ENCODE measurements at regions not wholly inside any gene's neighbourhood (a gene's known extent, or its start where the extent isn't known, plus 50 kb on each side); places are given as distances from the start of the nearest gene placed in this dataset.
"Not testable (repeated sequence)": the region's sequence is repeated elsewhere in the genome, so short reads cannot be mapped to it uniquely, and the experiment has no call there.

DNA sequence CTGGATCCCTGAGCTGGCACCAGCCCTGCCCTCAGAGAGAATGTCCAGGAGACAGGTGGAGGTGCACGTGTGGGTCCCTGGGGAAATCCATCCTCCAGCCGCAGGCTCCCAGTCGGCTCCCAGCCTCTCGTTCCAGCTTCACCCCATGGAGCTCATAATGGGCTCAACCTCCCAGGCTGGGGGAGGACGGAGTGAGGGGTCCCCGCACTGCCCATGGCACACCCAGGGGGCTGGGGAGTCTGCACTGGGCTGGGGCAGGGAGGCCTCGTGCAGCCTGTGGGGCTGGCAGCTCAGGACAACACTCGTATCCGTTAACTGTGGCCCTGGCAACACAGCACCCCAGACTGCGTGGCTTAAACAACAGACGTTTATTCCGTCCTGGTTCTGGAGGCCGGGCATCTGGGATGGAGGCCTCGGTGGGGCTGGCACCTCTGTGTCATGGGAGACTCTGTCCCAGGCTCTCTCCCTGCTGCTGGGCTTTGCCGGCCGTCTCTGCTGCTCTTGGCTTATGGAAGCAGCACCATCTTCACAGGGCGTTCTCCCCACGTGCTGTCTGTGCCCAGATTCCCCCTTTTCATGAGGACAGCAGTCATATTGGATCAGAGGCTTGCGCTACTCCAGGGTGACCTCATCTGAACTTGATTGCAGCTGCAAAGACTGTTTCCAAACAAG is 223.6 kb downstream of the TMEM121 start:
- H3K4me3 ChIP-seq (ENCODE audit: low read length in 2 of 2); H3K27me3 ChIP-seq (ENCODE audit: control insufficient read depth in 1 of 2, insufficient read depth in 2 of 2, low read length in 1 of 2); H3K36me3 ChIP-seq (ENCODE audit: control insufficient read depth in 1 of 2, insufficient read depth in 2 of 2, low read length in 1 of 2); intact Hi-C loops (cut with DNase I); H3K9me3 ChIP-seq (ENCODE audit: control insufficient read depth, low read length); H3K27ac ChIP-seq (ENCODE audit: low read depth in 1 of 2, low read length in 2 of 2); H3K4me1 ChIP-seq (ENCODE audit: control insufficient read depth in 1 of 2, insufficient read depth in 2 of 2, low read length in 2 of 2); ATAC-seq (ENCODE audit: low FRiP score): not testable (repeated sequence)
- peak; percentile 10 to 54 for DNase-seq
- WGBS, 2 donors, result 76 to 80% methylated on average over 10 to 15 of the region's 19 CpGs

DNA sequence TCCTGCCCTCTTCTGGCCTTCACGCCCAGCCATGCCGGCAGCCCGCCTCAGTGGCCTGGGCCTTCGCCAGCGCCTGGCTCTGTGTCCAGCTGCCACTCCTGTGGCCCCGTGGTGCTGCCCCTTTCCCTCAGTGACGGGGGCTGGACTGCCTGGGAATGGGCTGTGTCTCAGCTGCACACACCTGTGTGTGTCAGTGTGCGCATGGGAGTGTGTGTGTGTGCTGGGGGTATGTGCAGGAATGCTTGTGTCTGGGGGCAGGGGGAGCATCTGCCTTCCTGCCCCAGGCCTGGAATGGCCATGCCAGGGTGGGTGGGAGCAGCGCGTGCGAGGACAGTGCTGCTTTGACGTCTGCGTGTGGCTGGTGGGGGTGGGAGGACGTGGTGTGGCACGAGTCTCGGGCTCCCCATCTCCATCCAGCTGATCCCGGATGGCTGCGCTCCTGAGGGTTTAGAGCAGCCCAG is 224.9 kb downstream of the TMEM121 start:
- DNase-seq (peak; percentile 23 to 48), ATAC-seq (ENCODE audit: low FRiP score) (peak; percentile 45)
- 76 to 87% methylated on average over 17 to 18 of the region's 18 CpGs for WGBS, 2 donors
- H3K4me3 ChIP-seq (ENCODE audit: low read length in 2 of 2); H3K9me3 ChIP-seq (ENCODE audit: control insufficient read depth, low read length); H3K27ac ChIP-seq (ENCODE audit: low read depth in 1 of 2, low read length in 2 of 2); H3K36me3 ChIP-seq (ENCODE audit: control insufficient read depth in 1 of 2, insufficient read depth in 2 of 2, low read length in 1 of 2); intact Hi-C loops (cut with DNase I); H3K4me1 ChIP-seq (ENCODE audit: control insufficient read depth in 1 of 2, insufficient read depth in 2 of 2, low read length in 2 of 2); H3K27me3 ChIP-seq (ENCODE audit: control insufficient read depth in 1 of 2, insufficient read depth in 2 of 2, low read length in 1 of 2): not testable (repeated sequence)

DNA sequence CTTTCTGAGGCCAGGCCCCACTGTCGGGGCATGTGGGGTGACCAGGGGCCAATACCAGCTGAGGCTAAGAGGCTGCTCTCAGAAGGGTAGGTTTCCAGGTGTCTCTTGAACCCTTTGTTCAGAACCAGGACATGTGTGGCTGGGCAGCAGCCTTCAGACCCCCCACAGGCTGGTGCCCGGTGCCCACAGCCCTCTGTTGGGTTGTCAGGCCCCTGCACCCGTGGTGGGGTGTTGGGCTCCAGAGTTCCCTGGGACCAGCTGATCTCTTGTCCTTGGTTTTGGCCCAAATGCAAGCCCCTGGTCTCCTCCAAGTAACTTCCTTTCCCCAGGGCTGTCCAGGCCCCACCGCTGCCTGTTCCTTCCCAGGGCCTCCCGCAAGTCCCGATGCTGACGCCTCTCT is 226.0 kb downstream of the TMEM121 start:
- H3K27ac ChIP-seq (ENCODE audit: low read depth in 1 of 2, low read length in 2 of 2); H3K27me3 ChIP-seq (ENCODE audit: control insufficient read depth in 1 of 2, insufficient read depth in 2 of 2, low read length in 1 of 2); H3K9me3 ChIP-seq (ENCODE audit: control insufficient read depth, low read length); H3K4me3 ChIP-seq (ENCODE audit: low read length in 2 of 2); H3K36me3 ChIP-seq (ENCODE audit: control insufficient read depth in 1 of 2, insufficient read depth in 2 of 2, low read length in 1 of 2); H3K4me1 ChIP-seq (ENCODE audit: control insufficient read depth in 1 of 2, insufficient read depth in 2 of 2, low read length in 2 of 2); intact Hi-C loops (cut with DNase I): not testable (repeated sequence)
- DNase-seq (peak in 1 of 2 donors; percentile 12), ATAC-seq (ENCODE audit: low FRiP score) (peak; percentile 13)
- WGBS, 2 donors, result 78% methylated on average over 3 to 4 of the region's 7 CpGs

DNA sequence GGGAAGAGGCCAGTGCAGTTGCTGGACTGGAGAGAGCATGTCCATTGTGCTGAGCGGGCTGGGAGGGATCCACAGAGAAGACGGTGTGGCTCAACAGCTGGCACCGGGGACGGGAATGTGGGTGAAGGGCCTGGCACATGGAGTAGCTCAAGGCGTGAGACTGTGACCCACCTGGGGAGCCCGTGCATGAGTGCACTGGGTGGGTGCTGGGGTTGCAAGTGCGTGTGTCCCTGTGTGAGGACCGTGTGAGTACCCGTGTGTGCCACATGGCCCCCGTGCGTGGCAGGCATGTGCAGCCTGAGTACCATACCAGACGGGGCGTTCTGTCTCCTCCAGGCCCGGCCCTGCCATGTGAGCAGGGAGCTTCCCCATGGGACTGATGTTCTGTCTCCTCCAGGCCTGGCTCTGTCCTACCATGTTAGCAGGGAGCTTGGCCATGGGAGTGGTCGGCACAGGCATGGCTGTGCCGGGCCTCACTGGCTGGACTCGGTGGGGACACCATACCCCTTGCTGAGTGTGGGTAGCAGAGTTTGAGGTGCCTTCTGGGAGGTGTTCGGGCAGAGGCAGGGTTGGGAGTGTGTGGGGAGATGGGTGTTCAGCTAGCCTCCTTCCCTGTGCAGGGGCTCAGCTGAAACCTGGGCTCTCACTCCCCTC is 234.4 kb downstream of the TMEM121 start:
- ATAC-seq (ENCODE audit: low FRiP score), result peak; percentile 52

DNA sequence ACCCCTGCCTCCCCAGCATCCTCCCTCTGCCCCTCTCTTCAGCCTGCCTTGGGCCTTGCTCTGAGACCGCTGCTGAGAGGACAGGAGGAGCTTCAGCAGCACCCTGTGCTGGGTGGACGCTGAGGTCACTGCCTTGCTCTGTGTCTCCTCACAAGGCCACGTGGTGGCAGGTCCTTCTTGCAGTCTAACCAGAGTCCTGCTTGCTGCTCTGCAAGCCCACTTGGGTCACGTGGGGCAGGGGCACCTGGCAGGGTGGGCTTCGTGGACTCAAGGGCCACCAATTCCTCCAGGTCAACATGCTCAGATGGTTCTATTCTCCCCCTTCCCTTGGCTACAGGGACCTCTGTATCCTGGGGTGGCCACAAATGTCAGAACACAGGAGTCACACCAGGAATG is 235.0 kb downstream of the TMEM121 start:
- DNase-seq (peak in 1 of 2 donors; percentile 62), ATAC-seq (ENCODE audit: low FRiP score) (peak; percentile 29)
- not testable (repeated sequence) for H3K27ac ChIP-seq (ENCODE audit: low read depth in 1 of 2, low read length in 2 of 2); H3K9me3 ChIP-seq (ENCODE audit: control insufficient read depth, low read length); H3K36me3 ChIP-seq (ENCODE audit: control insufficient read depth in 1 of 2, insufficient read depth in 2 of 2, low read length in 1 of 2); H3K4me3 ChIP-seq (ENCODE audit: low read length in 2 of 2); H3K4me1 ChIP-seq (ENCODE audit: control insufficient read depth in 1 of 2, insufficient read depth in 2 of 2, low read length in 2 of 2); H3K27me3 ChIP-seq (ENCODE audit: control insufficient read depth in 1 of 2, insufficient read depth in 2 of 2, low read length in 1 of 2)
- WGBS, 2 donors, result 68 to 71% methylated on average over 5 of the region's 5 CpGs
- intact Hi-C loops (cut with DNase I), result loop anchor here (5.0 kb wide), 1 partner anchor 144 kb away; no protein-coding TSS in a partner anchor

More for the DNA sequence above, 234.4 kb downstream of the TMEM121 start:
- H3K36me3 ChIP-seq (ENCODE audit: control insufficient read depth in 1 of 2, insufficient read depth in 2 of 2, low read length in 1 of 2), result no peaks in the 10 kb centered on the region
- no peak overlapping the region for H3K4me3 ChIP-seq (ENCODE audit: low read length in 2 of 2)
- no peaks in the 10 kb centered on the region for H3K4me1 ChIP-seq (ENCODE audit: control insufficient read depth in 1 of 2, insufficient read depth in 2 of 2, low read length in 2 of 2)
- intact Hi-C loops (cut with DNase I), result loop anchor here (5.0 kb wide), 1 partner anchor 144 kb away; no protein-coding TSS in a partner anchor
- H3K27me3 ChIP-seq (ENCODE audit: control insufficient read depth in 1 of 2, insufficient read depth in 2 of 2, low read length in 1 of 2), result no peaks in the 10 kb centered on the region
- H3K9me3 ChIP-seq (ENCODE audit: control insufficient read depth, low read length), result peaks cover 2% of the 10 kb centered on the region
- peak in 1 of 2 donors; percentile 63 for DNase-seq
- 75 to 80% methylated on average over 17 to 18 of the region's 18 CpGs for WGBS, 2 donors
- H3K27ac ChIP-seq (ENCODE audit: low read depth in 1 of 2, low read length in 2 of 2), result no peak overlapping the region

DNA sequence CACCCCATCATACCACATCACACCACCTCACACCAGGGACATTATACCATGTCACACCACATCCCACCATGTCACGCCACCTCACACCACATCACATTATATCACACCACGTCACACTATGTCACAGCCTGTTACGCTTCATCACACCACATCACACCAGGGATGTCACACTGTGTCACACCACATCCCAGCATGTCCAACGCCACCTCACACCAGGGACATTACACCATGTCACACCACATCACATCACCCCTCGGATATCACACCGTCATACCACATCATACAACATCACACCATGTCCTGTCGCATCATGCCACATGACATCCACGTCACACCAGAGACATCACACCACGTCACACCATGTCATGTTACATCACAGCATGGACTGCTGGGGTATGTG is 235.5 kb downstream of the TMEM121 start:
- DNase-seq, result peak in 1 of 2 donors; percentile 19
- peak; percentile 15 for ATAC-seq (ENCODE audit: low FRiP score)
- Histone ChIP-seq H3K9me3 (ENCODE audit: control insufficient read depth, low read length) (peaks cover 2% of the 10 kb centered on the region), H3K27me3 (ENCODE audit: control insufficient read depth in 1 of 2, insufficient read depth in 2 of 2, low read length in 1 of 2) (no peaks in the 10 kb centered on the region), H3K4me1 (ENCODE audit: control insufficient read depth in 1 of 2, insufficient read depth in 2 of 2, low read length in 2 of 2) (no peaks in the 10 kb centered on the region), H3K36me3 (ENCODE audit: control insufficient read depth in 1 of 2, insufficient read depth in 2 of 2, low read length in 1 of 2) (no peaks in the 10 kb centered on the region), H3K27ac (ENCODE audit: low read depth in 1 of 2, low read length in 2 of 2) (no peak overlapping the region), H3K4me3 (ENCODE audit: low read length in 2 of 2) (no peak overlapping the region)
- intact Hi-C loops (cut with DNase I), result loop anchor here (5.0 kb wide), 1 partner anchor 145 kb away; no protein-coding TSS in a partner anchor
- 72 to 76% methylated on average over 9 of the region's 9 CpGs for whole genome bisulfite sequencing, 2 donors

GRCh38 chr14:105762262-105762661 is 235.9 kb downstream of the TMEM121 start:
- H3K9me3 ChIP-seq (ENCODE audit: control insufficient read depth, low read length); H3K4me1 ChIP-seq (ENCODE audit: control insufficient read depth in 1 of 2, insufficient read depth in 2 of 2, low read length in 2 of 2); H3K27me3 ChIP-seq (ENCODE audit: control insufficient read depth in 1 of 2, insufficient read depth in 2 of 2, low read length in 1 of 2); H3K27ac ChIP-seq (ENCODE audit: low read depth in 1 of 2, low read length in 2 of 2); H3K4me3 ChIP-seq (ENCODE audit: low read length in 2 of 2); H3K36me3 ChIP-seq (ENCODE audit: control insufficient read depth in 1 of 2, insufficient read depth in 2 of 2, low read length in 1 of 2): not testable (repeated sequence)
- intact Hi-C loops (cut with DNase I), result loop anchor here (5.0 kb wide), 1 partner anchor 145 kb away; no protein-coding TSS in a partner anchor
- 72 to 91% methylated on average over 4 of the region's 11 CpGs for WGBS, 2 donors
- ATAC-seq (ENCODE audit: low FRiP score) (peak; percentile 70), DNase-seq (peak in 1 of 2 donors; percentile 7)

- H3K9me3 ChIP-seq (ENCODE audit: control insufficient read depth, low read length); ATAC-seq (ENCODE audit: low FRiP score); H3K27me3 ChIP-seq (ENCODE audit: control insufficient read depth in 1 of 2, insufficient read depth in 2 of 2, low read length in 1 of 2); H3K4me3 ChIP-seq (ENCODE audit: low read length in 2 of 2); H3K4me1 ChIP-seq (ENCODE audit: control insufficient read depth in 1 of 2, insufficient read depth in 2 of 2, low read length in 2 of 2); H3K27ac ChIP-seq (ENCODE audit: low read depth in 1 of 2, low read length in 2 of 2); H3K36me3 ChIP-seq (ENCODE audit: control insufficient read depth in 1 of 2, insufficient read depth in 2 of 2, low read length in 1 of 2): not testable (repeated sequence)
- peak in 1 of 2 donors; percentile 21 for DNase-seq
- intact Hi-C loops (cut with DNase I), result loop anchor here (5.0 kb wide), 1 partner anchor 147 kb away; no protein-coding TSS in a partner anchor
- 83 to 85% methylated on average over 27 to 30 of the region's 35 CpGs for WGBS, 2 donors
Observed at GRCh38 chr14:105764254-105764901, 238.0 kb downstream of the TMEM121 start.
